Neural crest cell (in vitro differentiated cells): ENCODE measurements at regions not wholly inside any gene's neighbourhood (a gene's known extent, or its start where the extent isn't known, plus 50 kb on each side); places are given as distances from the start of the nearest gene placed in this dataset.

Experiments
- DNase-seq: peaks from one replicate; pipeline ENCODE4 v3.0.0; 2021; ENCODE audit warnings: low read depth, mixed read lengths, low spot score
- H3K27ac Mint-ChIP-seq: one replicate; pipeline ENCODE4 v1.8.0; 2021; ENCODE audit warnings: mild to moderate bottlenecking, mixed read lengths; ENCODE audit not compliant: unreplicated experiment
- H3K27me3 Mint-ChIP-seq: 2 replicates; pipeline ENCODE4 v1.8.0; 2021; ENCODE audit warnings: low read depth, mild to moderate bottlenecking, mixed read lengths
- H3K36me3 Mint-ChIP-seq: 2 replicates; pipeline ENCODE4 v1.8.0; 2021; ENCODE audit warnings: low read depth, mild to moderate bottlenecking, mixed read lengths
- H3K4me1 Mint-ChIP-seq: 2 replicates; pipeline ENCODE4 v1.8.0; 2021; ENCODE audit warnings: mixed read lengths
- H3K4me3 Mint-ChIP-seq: one replicate; pipeline ENCODE4 v1.8.0; 2021; ENCODE audit warnings: mild to moderate bottlenecking, mixed read lengths
- H3K9me3 Mint-ChIP-seq: 2 replicates; pipeline ENCODE4 v1.8.0; 2021; ENCODE audit warnings: mixed read lengths
- TF ChIP-seq, protein P1 (sequence below): fragments of 200-600 bp; sonication (generic); conservative IDR thresholded peaks from 2 replicates; pipeline ENCODE4 v1.5.0; 2021; ENCODE audit warnings: antibody characterized with exemption, mild to moderate bottlenecking

DNA sequence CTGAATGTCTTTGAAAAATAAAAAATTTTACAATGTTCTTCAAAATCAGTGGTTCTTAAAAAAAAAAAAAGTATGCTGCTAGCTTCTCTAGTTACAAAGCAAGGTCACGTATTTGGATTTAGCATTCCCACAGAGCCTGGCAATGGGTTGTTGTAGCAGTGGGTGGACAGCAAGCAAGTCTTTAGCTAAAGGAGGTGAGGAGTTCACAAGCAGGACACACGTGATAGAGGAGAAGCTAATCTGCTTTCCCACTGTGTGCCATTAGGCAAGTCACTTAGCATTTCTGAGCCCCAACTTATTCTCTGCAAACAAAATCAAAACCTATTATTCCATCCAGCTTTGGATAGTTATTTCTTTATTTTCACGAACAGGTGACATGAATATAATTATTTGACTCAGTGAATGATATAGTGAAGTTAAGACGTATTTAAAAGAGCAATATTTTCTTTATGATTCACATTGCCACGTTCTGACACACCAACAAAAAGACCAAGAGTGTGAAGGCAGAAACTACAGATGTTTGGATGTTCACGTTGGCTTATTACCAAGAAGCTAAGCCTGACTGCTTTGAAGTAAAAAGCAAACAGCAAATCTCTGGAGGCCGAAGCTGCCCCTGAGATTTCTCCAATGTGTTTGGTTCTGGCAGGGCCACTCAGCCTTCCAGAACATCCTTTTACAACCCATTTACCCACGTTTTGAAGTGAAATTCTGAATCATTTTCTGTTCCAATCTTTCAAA is 612.1 kb upstream of the CDH6 start:
- Mint-ChIP-seq H3K9me3 (peaks cover 2% of the 10 kb centered on the region), H3K27ac (no peak overlapping the region), H3K27me3 (no peaks in the 10 kb centered on the region), H3K4me3 (no peak overlapping the region), H3K36me3 (no peaks in the 10 kb centered on the region), H3K4me1 (peaks cover 3% of the 10 kb centered on the region)
- DNase-seq, result no peak
- TF ChIP-seq, protein P1, sequence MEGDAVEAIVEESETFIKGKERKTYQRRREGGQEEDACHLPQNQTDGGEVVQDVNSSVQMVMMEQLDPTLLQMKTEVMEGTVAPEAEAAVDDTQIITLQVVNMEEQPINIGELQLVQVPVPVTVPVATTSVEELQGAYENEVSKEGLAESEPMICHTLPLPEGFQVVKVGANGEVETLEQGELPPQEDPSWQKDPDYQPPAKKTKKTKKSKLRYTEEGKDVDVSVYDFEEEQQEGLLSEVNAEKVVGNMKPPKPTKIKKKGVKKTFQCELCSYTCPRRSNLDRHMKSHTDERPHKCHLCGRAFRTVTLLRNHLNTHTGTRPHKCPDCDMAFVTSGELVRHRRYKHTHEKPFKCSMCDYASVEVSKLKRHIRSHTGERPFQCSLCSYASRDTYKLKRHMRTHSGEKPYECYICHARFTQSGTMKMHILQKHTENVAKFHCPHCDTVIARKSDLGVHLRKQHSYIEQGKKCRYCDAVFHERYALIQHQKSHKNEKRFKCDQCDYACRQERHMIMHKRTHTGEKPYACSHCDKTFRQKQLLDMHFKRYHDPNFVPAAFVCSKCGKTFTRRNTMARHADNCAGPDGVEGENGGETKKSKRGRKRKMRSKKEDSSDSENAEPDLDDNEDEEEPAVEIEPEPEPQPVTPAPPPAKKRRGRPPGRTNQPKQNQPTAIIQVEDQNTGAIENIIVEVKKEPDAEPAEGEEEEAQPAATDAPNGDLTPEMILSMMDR, result no peak

DNA sequence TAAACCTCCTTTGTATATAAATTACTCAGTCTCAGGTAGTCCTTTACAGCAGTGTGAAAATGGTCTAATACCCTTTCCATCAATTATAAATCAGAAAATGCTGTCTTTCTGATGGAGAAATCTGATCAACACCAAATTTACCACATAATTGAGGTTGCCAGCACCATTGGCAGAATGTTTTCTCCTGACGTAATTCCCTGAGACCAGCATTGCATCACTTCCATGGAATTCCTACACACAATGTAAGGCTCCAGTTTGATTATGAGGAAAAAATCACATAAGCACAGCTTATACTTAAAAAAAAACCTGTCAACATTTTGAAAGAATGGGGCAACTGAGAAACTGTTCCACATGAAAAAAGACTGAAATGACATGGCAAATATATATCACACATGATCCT is 618.7 kb upstream of the CDH6 start:
- Mint-ChIP-seq H3K27ac (no peak overlapping the region), H3K4me1 (no peaks in the 10 kb centered on the region), H3K36me3 (peaks cover 6% of the 10 kb centered on the region), H3K27me3 (no peaks in the 10 kb centered on the region), H3K4me3 (no peak overlapping the region), H3K9me3 (peaks cover 9% of the 10 kb centered on the region)
- TF ChIP-seq, protein P1, result no peak
- no peak for DNase-seq

DNA sequence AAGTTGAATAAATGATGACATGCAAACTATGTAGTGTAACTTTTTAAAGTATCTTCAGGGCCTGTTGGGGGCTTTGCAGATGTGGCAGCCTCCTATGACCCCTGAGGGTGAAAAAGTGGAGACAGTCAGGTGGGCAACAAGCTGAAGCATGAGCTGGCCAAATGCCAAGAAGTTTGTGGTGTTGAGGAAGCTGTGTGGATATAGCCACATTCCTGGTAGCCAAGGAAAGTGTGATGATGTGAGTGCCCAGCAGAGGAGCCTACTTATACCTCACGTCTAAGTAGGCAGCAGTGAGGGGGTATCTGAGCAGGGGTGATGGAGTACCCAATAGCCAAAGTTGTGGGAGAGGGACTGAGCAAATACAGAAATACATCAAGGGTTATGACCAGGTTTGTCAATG is 621.2 kb upstream of the CDH6 start:
- Mint-ChIP-seq H3K4me3 (no peak overlapping the region), H3K9me3 (peaks cover 7% of the 10 kb centered on the region), H3K4me1 (no peaks in the 10 kb centered on the region), H3K27ac (no peak overlapping the region), H3K27me3 (no peaks in the 10 kb centered on the region), H3K36me3 (peaks cover 6% of the 10 kb centered on the region)
- DNase-seq, result no peak
- TF ChIP-seq, protein P1, result no peak

DNA sequence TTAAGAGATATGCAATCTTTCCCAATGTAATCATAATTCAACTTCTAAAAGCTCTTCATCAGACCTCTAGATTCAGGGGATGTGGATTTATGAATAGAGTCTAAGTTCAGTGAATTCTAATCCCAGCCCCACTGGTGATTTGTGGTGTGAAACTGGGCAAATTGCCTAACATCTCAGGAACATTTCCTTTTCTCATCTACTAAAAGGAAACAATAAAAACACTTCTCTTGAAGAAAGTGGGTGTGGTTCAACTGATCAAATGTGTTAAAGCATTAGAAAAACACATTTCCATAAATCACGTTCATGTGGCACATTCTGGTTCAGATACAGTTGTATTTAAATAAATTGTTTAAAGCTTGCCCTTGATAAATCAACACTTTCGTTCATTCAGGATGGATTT is 631.7 kb upstream of the CDH6 start:
- TF ChIP-seq, protein P1, result no peak
- H3K4me1 Mint-ChIP-seq, result no peaks in the 10 kb centered on the region
- no peak for DNase-seq
- no peak overlapping the region for H3K27ac Mint-ChIP-seq
- peaks cover 7% of the 10 kb centered on the region for H3K9me3 Mint-ChIP-seq
- no peaks in the 10 kb centered on the region for H3K27me3 Mint-ChIP-seq
- peaks cover 3% of the 10 kb centered on the region for H3K36me3 Mint-ChIP-seq
- H3K4me3 Mint-ChIP-seq, result no peak overlapping the region

DNA sequence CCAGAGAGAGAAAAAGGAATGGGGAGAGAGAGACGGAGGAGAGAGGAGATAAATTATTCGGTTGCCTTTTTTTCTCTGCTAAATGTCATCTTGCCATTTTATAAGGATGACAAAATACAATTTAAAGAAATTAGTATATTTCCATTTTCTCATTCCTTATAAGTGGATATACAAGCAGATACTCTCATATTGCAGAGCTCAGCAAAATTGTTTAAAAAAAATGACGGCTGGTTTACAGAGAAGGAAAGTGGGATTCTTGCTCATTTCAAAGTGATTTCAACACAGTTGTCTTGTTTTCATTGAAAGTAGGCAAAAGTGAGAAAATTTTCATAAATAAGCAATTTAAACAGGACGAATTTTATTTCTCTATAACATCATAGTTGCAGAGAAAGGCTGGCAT is 641.9 kb upstream of the CDH6 start:
- no peak for DNase-seq
- H3K4me3 Mint-ChIP-seq, result no peak overlapping the region
- TF ChIP-seq, protein P1, result no peak

More for the DNA sequence above, 641.9 kb upstream of the CDH6 start:
- H3K4me1 Mint-ChIP-seq, result no peaks in the 10 kb centered on the region
- no peaks in the 10 kb centered on the region for H3K36me3 Mint-ChIP-seq
- no peaks in the 10 kb centered on the region for H3K9me3 Mint-ChIP-seq
- H3K27ac Mint-ChIP-seq, result no peak overlapping the region
- no peaks in the 10 kb centered on the region for H3K27me3 Mint-ChIP-seq
